ENCODE measurements at regions not wholly inside any gene's neighbourhood (a gene's known extent, or its start where the extent isn't known, plus 50 kb on each side); places are given as distances from the start of the nearest gene placed in this dataset.

DNA sequence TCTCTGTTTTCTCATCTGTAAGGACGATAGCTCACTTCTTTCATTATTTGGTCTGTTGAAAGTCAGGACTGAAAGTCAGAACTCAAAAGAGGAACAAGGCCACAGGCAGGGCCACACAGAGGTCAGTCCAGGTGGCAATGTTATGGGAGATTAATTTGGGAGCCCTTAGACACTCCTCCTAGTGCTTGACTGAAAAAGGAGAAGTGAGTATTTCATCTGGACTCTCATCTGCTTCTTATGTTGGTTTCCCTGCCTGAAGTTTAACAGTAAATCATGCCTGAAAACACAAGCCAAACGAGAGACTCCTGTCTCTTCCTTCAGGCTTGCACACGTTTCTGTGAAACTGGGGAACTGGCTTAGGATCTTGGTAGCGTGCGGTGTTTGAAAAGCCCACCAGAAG is 248.5 kb downstream of the BUB3 start:
- Histone ChIP-seq H3K4me1 (no peaks in the 10 kb centered on the region), H3K27ac (no peak overlapping the region), H3K9me3 (no peaks in the 10 kb centered on the region), H3K4me3 (no peak overlapping the region), H3K27me3 (ENCODE audit: insufficient read depth in 3 of 3, low read length in 2 of 3) (peaks cover 0 to 3% (median 1%) of the 10 kb centered on the region in 3 donors), H3K36me3 (ENCODE audit: insufficient read depth in 1 of 2, low read depth in 1 of 2) (no peaks in the 10 kb centered on the region)
- intact Hi-C loops (cut with DNase I) = no loop called here
- DNase-seq (no peak), ATAC-seq (no peak)
- TF ChIP-seq, protein P1, sequence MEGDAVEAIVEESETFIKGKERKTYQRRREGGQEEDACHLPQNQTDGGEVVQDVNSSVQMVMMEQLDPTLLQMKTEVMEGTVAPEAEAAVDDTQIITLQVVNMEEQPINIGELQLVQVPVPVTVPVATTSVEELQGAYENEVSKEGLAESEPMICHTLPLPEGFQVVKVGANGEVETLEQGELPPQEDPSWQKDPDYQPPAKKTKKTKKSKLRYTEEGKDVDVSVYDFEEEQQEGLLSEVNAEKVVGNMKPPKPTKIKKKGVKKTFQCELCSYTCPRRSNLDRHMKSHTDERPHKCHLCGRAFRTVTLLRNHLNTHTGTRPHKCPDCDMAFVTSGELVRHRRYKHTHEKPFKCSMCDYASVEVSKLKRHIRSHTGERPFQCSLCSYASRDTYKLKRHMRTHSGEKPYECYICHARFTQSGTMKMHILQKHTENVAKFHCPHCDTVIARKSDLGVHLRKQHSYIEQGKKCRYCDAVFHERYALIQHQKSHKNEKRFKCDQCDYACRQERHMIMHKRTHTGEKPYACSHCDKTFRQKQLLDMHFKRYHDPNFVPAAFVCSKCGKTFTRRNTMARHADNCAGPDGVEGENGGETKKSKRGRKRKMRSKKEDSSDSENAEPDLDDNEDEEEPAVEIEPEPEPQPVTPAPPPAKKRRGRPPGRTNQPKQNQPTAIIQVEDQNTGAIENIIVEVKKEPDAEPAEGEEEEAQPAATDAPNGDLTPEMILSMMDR (IDR thresholded peaks at IDR 0.05) = no peak
- 48 to 56% (median 53%) methylated on average over 5 of the region's 5 CpGs for WGBS, 3 donors

GRCh38 chr10:123404357-123404756 is 250.2 kb downstream of the BUB3 start:
- WGBS, 3 donors = 92 to 100% (median 93%) methylated on average over 1 of the region's 1 CpG
- H3K27me3 ChIP-seq (ENCODE audit: insufficient read depth in 3 of 3, low read length in 2 of 3) = peaks cover 0 to 3% (median 1%) of the 10 kb centered on the region in 3 donors
- TF ChIP-seq, protein P1 (IDR thresholded peaks at IDR 0.05) = no peak
- ATAC-seq (no peak), DNase-seq (no peak)
- intact Hi-C loops (cut with DNase I) = no loop called here
- no peak overlapping the region for H3K27ac ChIP-seq
- no peak overlapping the region for H3K4me3 ChIP-seq
- no peaks in the 10 kb centered on the region for H3K9me3 ChIP-seq
- H3K4me1 ChIP-seq = no peaks in the 10 kb centered on the region
- no peaks in the 10 kb centered on the region for H3K36me3 ChIP-seq (ENCODE audit: insufficient read depth in 1 of 2, low read depth in 1 of 2)

DNA sequence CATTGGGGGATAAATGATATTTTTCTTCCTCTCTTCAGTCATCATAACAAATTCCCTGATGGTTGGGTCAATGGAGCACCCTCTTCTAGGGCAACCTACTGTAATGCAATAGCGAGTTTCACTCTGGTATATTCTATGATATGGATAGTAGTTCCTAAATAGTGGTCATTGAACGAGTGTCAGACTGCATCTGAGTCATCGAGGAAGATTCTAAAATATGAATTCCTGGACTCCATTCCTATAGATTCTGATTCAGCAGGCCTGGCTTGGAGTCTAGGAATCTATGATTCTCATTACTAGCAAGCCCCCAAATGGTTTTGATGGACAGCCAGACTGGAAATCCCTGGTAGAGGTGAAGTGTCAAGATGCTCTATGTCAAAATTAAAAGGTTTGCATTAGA is 254.5 kb downstream of the BUB3 start:
- no peak for DNase-seq
- TF ChIP-seq, protein P1 (IDR thresholded peaks at IDR 0.05) = no peak
- H3K27ac ChIP-seq = no peak overlapping the region
- no peaks in the 10 kb centered on the region for H3K4me1 ChIP-seq
- WGBS, 3 donors = 66 to 78% (median 72%) methylated on average over 3 of the region's 3 CpGs
- no peaks in the 10 kb centered on the region for H3K9me3 ChIP-seq
- H3K4me3 ChIP-seq = no peak overlapping the region
- intact Hi-C loops (cut with DNase I) = no loop called here
- no peaks in the 10 kb centered on the region for H3K36me3 ChIP-seq (ENCODE audit: insufficient read depth in 1 of 2, low read depth in 1 of 2)
- peaks cover 0 to 3% (median 1%) of the 10 kb centered on the region in 3 donors for H3K27me3 ChIP-seq (ENCODE audit: insufficient read depth in 3 of 3, low read length in 2 of 3)
- ATAC-seq = no peak

- TF ChIP-seq, protein P1 (IDR thresholded peaks at IDR 0.05) = no peak
- H3K9me3 ChIP-seq = no peaks in the 10 kb centered on the region
- no peak overlapping the region for H3K27ac ChIP-seq
- H3K4me3 ChIP-seq = no peak overlapping the region
- intact Hi-C loops (cut with DNase I) = no loop called here
- DNase-seq = no peak
- no peak for ATAC-seq
- WGBS, 3 donors = 7 to 28% (median 23%) methylated on average over 3 of the region's 3 CpGs
- H3K36me3 ChIP-seq (ENCODE audit: insufficient read depth in 1 of 2, low read depth in 1 of 2) = no peaks in the 10 kb centered on the region
- H3K27me3 ChIP-seq (ENCODE audit: insufficient read depth in 3 of 3, low read length in 2 of 3) = peaks cover 0 to 3% (median 1%) of the 10 kb centered on the region in 3 donors
- no peaks in the 10 kb centered on the region for H3K4me1 ChIP-seq
Measured at GRCh38 chr10:123409426-123409825, 255.2 kb downstream of the BUB3 start.

DNA sequence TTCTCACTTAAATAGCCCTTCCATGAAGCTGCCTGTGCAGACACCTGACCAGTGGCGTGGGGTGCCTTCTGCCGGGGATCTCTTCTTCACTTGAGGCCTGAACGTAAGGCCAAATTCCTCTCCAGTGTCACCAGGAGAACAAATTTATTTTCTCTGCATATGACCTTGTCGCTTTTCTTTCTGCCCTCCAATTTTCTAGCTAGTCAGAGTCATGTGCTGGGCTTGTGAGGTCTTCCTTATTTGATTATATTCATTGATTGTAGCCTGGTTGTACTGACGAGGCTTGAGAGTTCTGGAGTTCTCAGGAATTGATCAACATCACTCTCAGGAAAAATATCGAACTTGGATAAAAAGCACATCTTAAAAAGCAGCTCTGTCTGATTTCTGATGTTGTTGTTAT is 255.7 kb downstream of the BUB3 start:
- H3K4me1 ChIP-seq = no peaks in the 10 kb centered on the region
- TF ChIP-seq, protein P1 (IDR thresholded peaks at IDR 0.05) = no peak
- DNase-seq (no peak), ATAC-seq (no peak)
- H3K4me3 ChIP-seq = no peak overlapping the region
- intact Hi-C loops (cut with DNase I) = no loop called here
- no peaks in the 10 kb centered on the region for H3K9me3 ChIP-seq
- no peaks in the 10 kb centered on the region for H3K36me3 ChIP-seq (ENCODE audit: insufficient read depth in 1 of 2, low read depth in 1 of 2)
- H3K27me3 ChIP-seq (ENCODE audit: insufficient read depth in 3 of 3, low read length in 2 of 3) = peaks cover 0 to 3% (median 1%) of the 10 kb centered on the region in 3 donors
- 35 to 54% (median 43%) methylated on average over 6 of the region's 6 CpGs for WGBS, 3 donors
- no peak overlapping the region for H3K27ac ChIP-seq
